ENCODE measurements at regions not wholly inside any gene's neighbourhood (a gene's known extent, or its start where the extent isn't known, plus 50 kb on each side); places are given as distances from the start of the nearest gene placed in this dataset.

GRCh38 chr1:41994195-41994894 is 75.6 kb upstream of the HIVEP3 start:
- intact Hi-C loops (cut with micrococcal nuclease) = no loop called here
- no peak overlapping the region for H3K4me3 ChIP-seq (ENCODE audit: low read length)
- CTCF ChIA-PET = no interaction called here

GRCh38 chr1:41983451-41983850 is 64.7 kb upstream of the HIVEP3 start:
- no peak overlapping the region for H3K27ac Mint-ChIP-seq
- no peaks in the 10 kb centered on the region for H3K27me3 Mint-ChIP-seq
- no peak overlapping the region for H3K27ac ChIP-seq (ENCODE audit: low read depth, low read length)
- no peak overlapping the region for H3K4me3 ChIP-seq (ENCODE audit: low read length)
- ChIA-PET POLR2A (no interaction called here), CTCF (no interaction called here)
- H3K27me3 ChIP-seq (ENCODE audit: control insufficient read depth in 2 of 2, insufficient read depth in 2 of 2, low read length in 2 of 2) = no peaks in the 10 kb centered on the region
- no peak for DNase-seq
- intact Hi-C loops (cut with micrococcal nuclease) = loop anchor here (5.0 to 10.0 kb wide), 3 partner anchors 49 to 411 kb away; no protein-coding TSS in a partner anchor
- H3K4me1 Mint-ChIP-seq = peaks cover 12 to 34% (median 19%) of the 10 kb centered on the region in 7 donors
- H3K4me3 Mint-ChIP-seq = no peak overlapping the region
- peaks cover 6 to 14% of the 10 kb centered on the region in 2 donors for H3K4me1 ChIP-seq (ENCODE audit: control insufficient read depth in 2 of 2, insufficient read depth in 2 of 2, low read length in 2 of 2)
- peaks cover 0 to 7% (median 0%) of the 10 kb centered on the region in 11 donors for H3K9me3 Mint-ChIP-seq
- H3K36me3 Mint-ChIP-seq = peaks cover 0 to 4% (median 0%) of the 10 kb centered on the region in 5 donors
- no peak for ATAC-seq
- no peaks in the 10 kb centered on the region for H3K36me3 ChIP-seq (ENCODE audit: control insufficient read depth in 2 of 3, insufficient read depth in 3 of 3, low read length in 3 of 3)
- no peaks in the 10 kb centered on the region for H3K9me3 ChIP-seq (ENCODE audit: control insufficient read depth in 2 of 3, low read length in 3 of 3)

More at GRCh38 chr1:41994195-41994894, 75.6 kb upstream of the HIVEP3 start:
- Mint-ChIP-seq H3K27me3 (no peaks in the 10 kb centered on the region), H3K9me3 (peaks cover 0 to 10% (median 5%) of the 10 kb centered on the region in 11 donors), H3K4me1 (peaks cover 0 to 22% (median 6%) of the 10 kb centered on the region in 7 donors), H3K27ac (peak overlapping the region in 2 of 9 donors; percentile 14 to 23), H3K4me3 (no peak overlapping the region), H3K36me3 (peaks cover 0 to 8% (median 5%) of the 10 kb centered on the region in 5 donors)
- ATAC-seq (no peak), DNase-seq (no peak)
- no peak overlapping the region for H3K27ac ChIP-seq (ENCODE audit: low read depth, low read length)
- H3K36me3 ChIP-seq (ENCODE audit: control insufficient read depth in 2 of 3, insufficient read depth in 3 of 3, low read length in 3 of 3) = no peaks in the 10 kb centered on the region
- H3K9me3 ChIP-seq (ENCODE audit: control insufficient read depth in 2 of 3, low read length in 3 of 3) = no peaks in the 10 kb centered on the region
- H3K4me1 ChIP-seq (ENCODE audit: control insufficient read depth in 2 of 2, insufficient read depth in 2 of 2, low read length in 2 of 2) = no peaks in the 10 kb centered on the region
- H3K27me3 ChIP-seq (ENCODE audit: control insufficient read depth in 2 of 2, insufficient read depth in 2 of 2, low read length in 2 of 2) = no peaks in the 10 kb centered on the region
- POLR2A ChIA-PET = no interaction called here

GRCh38 chr1:41981796-41982195 is 63.1 kb upstream of the HIVEP3 start:
- intact Hi-C loops (cut with micrococcal nuclease) = loop anchor here (5.0 to 10.0 kb wide), 3 partner anchors 47 to 409 kb away; no protein-coding TSS in a partner anchor
- no peaks in the 10 kb centered on the region for H3K27me3 ChIP-seq (ENCODE audit: control insufficient read depth in 2 of 2, insufficient read depth in 2 of 2, low read length in 2 of 2)
- CTCF ChIA-PET = no interaction called here
- Mint-ChIP-seq H3K27me3 (no peaks in the 10 kb centered on the region), H3K4me3 (peak overlapping the region in 2 of 10 donors; percentile 16 to 47), H3K36me3 (peaks cover 0 to 4% (median 0%) of the 10 kb centered on the region in 5 donors), H3K4me1 (peaks cover 12 to 34% (median 19%) of the 10 kb centered on the region in 7 donors), H3K9me3 (peaks cover 0 to 2% (median 0%) of the 10 kb centered on the region in 11 donors), H3K27ac (peak overlapping the region in 1 of 9 donors; percentile 77)
- H3K9me3 ChIP-seq (ENCODE audit: control insufficient read depth in 2 of 3, low read length in 3 of 3) = no peaks in the 10 kb centered on the region
- no peak overlapping the region for H3K27ac ChIP-seq (ENCODE audit: low read depth, low read length)
- ATAC-seq (no peak), DNase-seq (no peak)
- H3K4me1 ChIP-seq (ENCODE audit: control insufficient read depth in 2 of 2, insufficient read depth in 2 of 2, low read length in 2 of 2) = peaks cover 6 to 14% of the 10 kb centered on the region in 2 donors
- no peak overlapping the region for H3K4me3 ChIP-seq (ENCODE audit: low read length)
- POLR2A ChIA-PET = no interaction called here
- H3K36me3 ChIP-seq (ENCODE audit: control insufficient read depth in 2 of 3, insufficient read depth in 3 of 3, low read length in 3 of 3) = no peaks in the 10 kb centered on the region

GRCh38 chr1:41980827-41981653 is 62.3 kb upstream of the HIVEP3 start:
- H3K9me3 ChIP-seq (ENCODE audit: control insufficient read depth in 2 of 3, low read length in 3 of 3) = no peaks in the 10 kb centered on the region
- H3K4me1 Mint-ChIP-seq = peaks cover 12 to 34% (median 19%) of the 10 kb centered on the region in 7 donors
- ChIA-PET POLR2A (interaction anchor here (0.5 to 1.0 kb wide), 2 partner anchors 76 to 89 kb away, joined by 3 read pairs; no protein-coding TSS in a partner anchor), CTCF (no interaction called here)
- peaks cover 0 to 2% (median 0%) of the 10 kb centered on the region in 11 donors for H3K9me3 Mint-ChIP-seq
- H3K27me3 ChIP-seq (ENCODE audit: control insufficient read depth in 2 of 2, insufficient read depth in 2 of 2, low read length in 2 of 2) = no peaks in the 10 kb centered on the region
- H3K27ac Mint-ChIP-seq = peak overlapping the region in 2 of 9 donors; percentile 43 to 77
- no peak overlapping the region for H3K4me3 ChIP-seq (ENCODE audit: low read length)
- H3K36me3 Mint-ChIP-seq = peaks cover 0 to 4% (median 0%) of the 10 kb centered on the region in 5 donors
- H3K36me3 ChIP-seq (ENCODE audit: control insufficient read depth in 2 of 3, insufficient read depth in 3 of 3, low read length in 3 of 3) = no peaks in the 10 kb centered on the region
- ATAC-seq = peak; percentile 58
- H3K4me1 ChIP-seq (ENCODE audit: control insufficient read depth in 2 of 2, insufficient read depth in 2 of 2, low read length in 2 of 2) = peaks cover 6 to 14% of the 10 kb centered on the region in 2 donors
- H3K27me3 Mint-ChIP-seq = no peaks in the 10 kb centered on the region
- intact Hi-C loops (cut with micrococcal nuclease) = loop anchor here (5.0 to 10.0 kb wide), 3 partner anchors 46 to 409 kb away; no protein-coding TSS in a partner anchor
- no peak overlapping the region for H3K27ac ChIP-seq (ENCODE audit: low read depth, low read length)
- peak overlapping the region in 4 of 10 donors; percentile 15 to 54 (median 44) for H3K4me3 Mint-ChIP-seq
- DNase-seq = peak in 2 of 9 donors; percentile 1 to 3

GRCh38 chr1:41978986-41979385 is 60.3 kb upstream of the HIVEP3 start:
- Histone ChIP-seq H3K36me3 (ENCODE audit: control insufficient read depth in 2 of 3, insufficient read depth in 3 of 3, low read length in 3 of 3) (no peaks in the 10 kb centered on the region), H3K4me1 (ENCODE audit: control insufficient read depth in 2 of 2, insufficient read depth in 2 of 2, low read length in 2 of 2) (peaks cover 6 to 14% of the 10 kb centered on the region in 2 donors), H3K27ac (ENCODE audit: low read depth, low read length) (no peak overlapping the region), H3K4me3 (ENCODE audit: low read length) (no peak overlapping the region), H3K9me3 (ENCODE audit: control insufficient read depth in 2 of 3, low read length in 3 of 3) (no peaks in the 10 kb centered on the region), H3K27me3 (ENCODE audit: control insufficient read depth in 2 of 2, insufficient read depth in 2 of 2, low read length in 2 of 2) (no peaks in the 10 kb centered on the region)
- intact Hi-C loops (cut with micrococcal nuclease) = no loop called here
- ATAC-seq (no peak), DNase-seq (no peak)
- H3K27me3 Mint-ChIP-seq = no peaks in the 10 kb centered on the region
- no peaks in the 10 kb centered on the region for H3K9me3 Mint-ChIP-seq
- CTCF ChIA-PET = no interaction called here
- H3K4me1 Mint-ChIP-seq = peaks cover 12 to 34% (median 19%) of the 10 kb centered on the region in 7 donors
- POLR2A ChIA-PET = no interaction called here
- H3K27ac Mint-ChIP-seq = peak overlapping the region in 2 of 9 donors; percentile 42 to 78
- H3K4me3 Mint-ChIP-seq = no peak overlapping the region
- H3K36me3 Mint-ChIP-seq = peaks cover 0 to 3% (median 0%) of the 10 kb centered on the region in 5 donors

GRCh38 chr1:41977326-41977725 is 58.6 kb upstream of the HIVEP3 start:
- Histone ChIP-seq H3K4me3 (ENCODE audit: low read length) (no peak overlapping the region), H3K4me1 (ENCODE audit: control insufficient read depth in 2 of 2, insufficient read depth in 2 of 2, low read length in 2 of 2) (peaks cover 6 to 14% of the 10 kb centered on the region in 2 donors), H3K9me3 (ENCODE audit: control insufficient read depth in 2 of 3, low read length in 3 of 3) (no peaks in the 10 kb centered on the region), H3K36me3 (ENCODE audit: control insufficient read depth in 2 of 3, insufficient read depth in 3 of 3, low read length in 3 of 3) (no peaks in the 10 kb centered on the region), H3K27ac (ENCODE audit: low read depth, low read length) (no peak overlapping the region), H3K27me3 (ENCODE audit: control insufficient read depth in 2 of 2, insufficient read depth in 2 of 2, low read length in 2 of 2) (no peaks in the 10 kb centered on the region)
- CTCF ChIA-PET = no interaction called here
- Mint-ChIP-seq H3K9me3 (peaks cover 0 to 6% (median 0%) of the 10 kb centered on the region in 11 donors), H3K27ac (peak overlapping the region in 1 of 9 donors; percentile 16), H3K4me3 (no peak overlapping the region), H3K4me1 (peaks cover 12 to 33% (median 21%) of the 10 kb centered on the region in 7 donors), H3K27me3 (no peaks in the 10 kb centered on the region), H3K36me3 (peaks cover 0 to 10% (median 2%) of the 10 kb centered on the region in 5 donors)
- DNase-seq (no peak), ATAC-seq (no peak)
- intact Hi-C loops (cut with micrococcal nuclease) = no loop called here
- POLR2A ChIA-PET = no interaction called here

Measured in naive thymus-derived CD4-positive, alpha-beta T cell (primary cell).